GM12892 (cell line): ENCODE measurements at regions not wholly inside any gene's neighbourhood (a gene's known extent, or its start where the extent isn't known, plus 50 kb on each side); places are given as distances from the start of the nearest gene placed in this dataset.

Experiments used
- POLR2A ChIP-seq: IDR thresholded peaks from 2 replicates; pipeline ENCODE4 v1.6.1; 2011; ENCODE audit warnings: low read depth, low read length, control low read depth
- POLR2AphosphoS5 ChIP-seq: IDR thresholded peaks from 2 replicates; pipeline ENCODE4 v1.6.1; 2011; ENCODE audit warnings: low read depth, low read length, control low read depth
- TAF1 ChIP-seq: IDR thresholded peaks from 2 replicates; pipeline ENCODE4 v1.6.1; 2011; ENCODE audit warnings: low read depth, mild to moderate bottlenecking, control low read depth, low read length, borderline replicate concordance

- TF ChIP-seq POLR2A, result no peak
- no peak for TF ChIP-seq POLR2AphosphoS5
- no peak for TF ChIP-seq TAF1
Observed at GRCh38 chr2:82340578-82341053, 2036.1 kb upstream of the LRRTM1 start.
